CD8-positive, alpha-beta memory T cell (primary cell): ENCODE measurements at regions not wholly inside any gene's neighbourhood (a gene's known extent, or its start where the extent isn't known, plus 50 kb on each side); places are given as distances from the start of the nearest gene placed in this dataset.

Experiments
- CTCF ChIA-PET: fragments of 350-600 bp; sonication (Branson Sonifier 250); formaldehyde crosslinking; loops from one replicate; lab custom pipeline; 2021; ENCODE audit warnings: antibody characterized with exemption; lab: Charles Lee
- POLR2A ChIA-PET: fragments of 350-600 bp; sonication (Branson Sonifier 250); formaldehyde crosslinking; loops from one replicate; lab custom pipeline; 2021; ENCODE audit warnings: antibody characterized with exemption; lab: Charles Lee
- DNase-seq, 5 donors: peaks; one replicate each; pipeline versions ENCODE4 v3.0.0 to v3.0.0-alpha.2; 2020 to 2022; ENCODE audit warnings: mixed read lengths in 1 of 5
- H3K27ac ChIP-seq: one replicate; pipeline ENCODE4 v1.7.0; 2013; ENCODE audit warnings: low read depth, mild to moderate bottlenecking, low read length, moderate library complexity
- H3K27me3 ChIP-seq: 2 replicates; pipeline ENCODE4 v1.7.0; 2013; ENCODE audit warnings: low read length, mild to moderate bottlenecking; ENCODE audit not compliant: insufficient read depth, poor library complexity, severe bottlenecking
- H3K36me3 ChIP-seq: 2 replicates; pipeline ENCODE4 v1.7.0; 2013; ENCODE audit warnings: mild to moderate bottlenecking, low read length, moderate library complexity; ENCODE audit not compliant: insufficient read depth
- H3K4me1 ChIP-seq: 2 replicates; pipeline ENCODE4 v1.7.0; 2013; ENCODE audit warnings: mild to moderate bottlenecking, low read length, moderate library complexity; ENCODE audit not compliant: insufficient read depth
- H3K4me3 ChIP-seq: 2 replicates; pipeline ENCODE4 v1.7.0; 2013; ENCODE audit warnings: mild to moderate bottlenecking, low read length
- H3K9me3 ChIP-seq: 2 replicates; pipeline ENCODE4 v1.7.0; 2013; ENCODE audit warnings: mild to moderate bottlenecking, low read length
- H3K27ac Mint-ChIP-seq, 8 donors: one replicate each; pipeline ENCODE4 v1.8.0; 2020 to 2021; ENCODE audit warnings: mixed read lengths in 8 of 8, mild to moderate bottlenecking in 6 of 8, inconsistent platforms in 3 of 8, moderate library complexity in 3 of 8
- H3K27me3 Mint-ChIP-seq, 2 donors: one replicate each; pipeline ENCODE4 v1.8.0; 2020 to 2021; ENCODE audit warnings: mixed read lengths in 2 of 2, mild to moderate bottlenecking in 1 of 2, moderate library complexity in 1 of 2
- H3K36me3 Mint-ChIP-seq, 3 donors: one replicate each; pipeline ENCODE4 v1.8.0; 2020 to 2021; ENCODE audit warnings: mixed read lengths in 3 of 3, inconsistent platforms in 1 of 3, mild to moderate bottlenecking in 1 of 3
- H3K4me1 Mint-ChIP-seq, 3 donors: one replicate each; pipeline ENCODE4 v1.8.0; 2020 to 2021; ENCODE audit warnings: mixed read lengths in 3 of 3, inconsistent platforms in 1 of 3, mild to moderate bottlenecking in 1 of 3
- H3K4me3 Mint-ChIP-seq, 7 donors: one replicate each; pipeline ENCODE4 v1.8.0; 2020 to 2021; ENCODE audit warnings: mixed read lengths in 7 of 7, mild to moderate bottlenecking in 6 of 7, moderate library complexity in 4 of 7, inconsistent platforms in 2 of 7
- H3K9me3 Mint-ChIP-seq, 5 donors: one replicate each; pipeline ENCODE4 v1.8.0; 2020 to 2022; ENCODE audit warnings: mixed read lengths in 5 of 5, mild to moderate bottlenecking in 3 of 5, moderate library complexity in 2 of 5, inconsistent platforms in 1 of 5

DNA sequence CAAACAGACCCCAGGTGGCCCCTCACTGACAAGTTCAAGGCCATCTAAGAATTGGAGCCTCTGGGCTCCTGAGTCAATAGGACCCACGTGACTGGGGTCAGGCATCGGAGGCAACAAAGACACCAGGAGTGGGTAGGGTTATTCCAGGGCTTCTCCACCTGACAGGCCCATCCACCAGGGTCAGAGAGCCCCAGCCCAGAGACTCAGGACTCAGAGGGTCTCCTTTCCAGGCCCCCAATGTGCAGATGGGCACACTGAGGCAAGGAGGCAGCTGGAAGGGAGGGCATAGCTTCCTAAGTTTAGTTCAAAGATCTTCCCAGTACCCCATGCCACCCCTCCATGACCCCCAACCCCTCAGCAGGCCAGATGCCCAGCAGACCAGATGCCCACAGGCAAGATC lies 388.6 kb downstream of the MATN1 start:
- no peaks in the 10 kb centered on the region for H3K4me1 Mint-ChIP-seq
- no peaks in the 10 kb centered on the region for H3K36me3 ChIP-seq
- no peak overlapping the region for H3K4me3 ChIP-seq
- CTCF ChIA-PET: no interaction called here
- no peak overlapping the region for H3K4me3 Mint-ChIP-seq
- H3K27ac ChIP-seq: no peak overlapping the region
- H3K9me3 Mint-ChIP-seq: no peaks in the 10 kb centered on the region
- no peaks in the 10 kb centered on the region for H3K4me1 ChIP-seq
- DNase-seq: no peak
- POLR2A ChIA-PET: no interaction called here
- H3K27me3 ChIP-seq: no peaks in the 10 kb centered on the region
- no peaks in the 10 kb centered on the region for H3K9me3 ChIP-seq
- no peaks in the 10 kb centered on the region for H3K36me3 Mint-ChIP-seq
- no peak overlapping the region for H3K27ac Mint-ChIP-seq
- H3K27me3 Mint-ChIP-seq: peaks cover 0 to 3% of the 10 kb centered on the region in 2 donors

DNA sequence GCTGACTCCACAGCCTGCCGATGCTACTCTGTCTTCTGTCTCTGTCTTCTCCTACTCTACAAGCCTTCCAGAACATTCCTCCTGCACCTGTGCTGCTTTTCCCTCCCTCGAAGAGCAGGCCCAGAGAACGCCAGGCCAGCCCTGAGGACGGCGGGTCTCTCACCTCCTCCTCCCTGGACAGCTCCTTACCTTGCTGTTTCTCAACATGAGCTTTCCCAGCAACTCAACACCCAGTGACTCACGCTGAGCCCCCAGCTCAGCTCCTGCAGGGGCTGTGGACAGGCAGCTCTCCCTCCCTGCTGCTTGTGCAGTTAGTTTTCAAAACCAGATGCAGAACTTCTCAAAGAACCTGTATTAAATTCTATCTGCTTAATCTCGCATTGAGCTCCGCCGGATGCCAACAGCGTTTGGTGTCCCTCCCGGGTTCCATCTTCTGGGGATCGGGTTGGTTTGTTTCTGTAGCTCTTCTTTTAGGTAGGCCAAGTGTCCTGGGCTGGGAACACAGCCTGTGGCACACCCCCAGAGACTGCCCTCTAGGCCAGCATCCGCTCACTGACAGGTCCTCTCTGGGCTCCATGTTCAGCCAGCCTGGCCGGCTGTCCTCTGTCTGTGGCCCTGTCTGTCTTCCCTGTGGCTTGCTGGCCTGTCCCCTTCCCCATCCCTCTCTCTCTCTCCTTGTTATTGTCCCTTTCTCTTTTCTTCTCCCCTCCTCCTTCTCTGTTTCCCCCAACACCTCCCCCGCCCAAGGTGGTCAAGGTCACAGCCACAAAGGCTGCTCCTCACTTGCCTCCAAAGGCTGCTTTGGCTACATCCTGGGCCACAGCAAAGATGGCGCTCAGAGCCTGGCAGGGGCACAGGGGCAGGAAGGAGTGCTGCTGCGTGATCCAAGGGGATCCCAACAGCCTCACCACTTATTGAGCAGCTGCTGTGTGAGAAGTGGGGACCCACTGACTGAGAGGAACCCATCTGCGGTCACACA lies 391.0 kb downstream of the MATN1 start:
- ChIA-PET CTCF (interaction anchor here (1.2 kb wide), 1 partner anchor 53 kb away, joined by 4 read pairs; no protein-coding TSS in a partner anchor), POLR2A (no interaction called here)
- H3K27ac Mint-ChIP-seq: peak overlapping the region in 2 of 8 donors; percentile 52 to 69
- Histone ChIP-seq H3K4me1 (no peaks in the 10 kb centered on the region), H3K27me3 (no peaks in the 10 kb centered on the region), H3K27ac (no peak overlapping the region), H3K9me3 (no peaks in the 10 kb centered on the region), H3K36me3 (no peaks in the 10 kb centered on the region), H3K4me3 (no peak overlapping the region)
- H3K9me3 Mint-ChIP-seq: no peaks in the 10 kb centered on the region
- no peak for DNase-seq
- H3K4me3 Mint-ChIP-seq: no peak overlapping the region
- no peaks in the 10 kb centered on the region for H3K36me3 Mint-ChIP-seq
- no peaks in the 10 kb centered on the region for H3K4me1 Mint-ChIP-seq
- peaks cover 0 to 2% of the 10 kb centered on the region in 2 donors for H3K27me3 Mint-ChIP-seq

DNA sequence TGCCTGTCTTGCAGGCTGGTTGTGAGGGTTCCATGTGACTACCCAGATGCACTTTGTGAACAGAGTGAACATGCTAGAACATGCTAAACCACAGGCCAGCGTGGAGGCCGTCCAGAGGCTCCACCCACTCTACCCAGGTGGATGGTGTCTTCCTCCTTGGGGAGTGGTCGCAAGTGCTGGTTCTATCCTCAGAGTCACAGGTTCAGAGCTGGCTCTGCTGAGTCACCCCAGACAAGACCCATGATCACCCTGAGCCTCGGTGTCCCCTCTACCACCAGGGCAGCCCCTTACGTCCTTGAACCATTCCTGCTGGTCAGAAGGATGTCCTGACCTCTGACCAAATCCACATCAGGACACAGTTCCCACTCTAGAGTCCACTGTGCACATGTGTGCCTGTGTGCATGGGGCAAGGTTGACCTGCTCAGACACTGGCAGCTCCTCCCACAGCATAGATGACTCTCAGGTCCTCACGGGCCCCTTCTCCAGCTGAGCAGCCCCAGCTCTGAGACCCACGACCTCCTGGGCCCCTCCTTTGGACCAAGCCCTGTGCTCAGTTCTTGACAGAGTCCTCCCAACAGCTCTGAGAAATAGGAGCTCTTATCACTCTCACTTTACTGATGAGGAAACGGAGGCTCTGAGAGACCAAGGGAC lies 391.8 kb downstream of the MATN1 start:
- Histone ChIP-seq H3K4me1 (no peaks in the 10 kb centered on the region), H3K27me3 (no peaks in the 10 kb centered on the region), H3K9me3 (no peaks in the 10 kb centered on the region), H3K27ac (no peak overlapping the region), H3K36me3 (no peaks in the 10 kb centered on the region), H3K4me3 (no peak overlapping the region)
- CTCF ChIA-PET: interaction anchor here (1.2 kb wide), 1 partner anchor 53 kb away, joined by 4 read pairs; no protein-coding TSS in a partner anchor
- no peaks in the 10 kb centered on the region for H3K4me1 Mint-ChIP-seq
- no peaks in the 10 kb centered on the region for H3K36me3 Mint-ChIP-seq
- no peaks in the 10 kb centered on the region for H3K9me3 Mint-ChIP-seq
- no peak for DNase-seq
- no peaks in the 10 kb centered on the region for H3K27me3 Mint-ChIP-seq
- peak overlapping the region in 1 of 8 donors; percentile 52 for H3K27ac Mint-ChIP-seq
- no peak overlapping the region for H3K4me3 Mint-ChIP-seq
- POLR2A ChIA-PET: no interaction called here

DNA sequence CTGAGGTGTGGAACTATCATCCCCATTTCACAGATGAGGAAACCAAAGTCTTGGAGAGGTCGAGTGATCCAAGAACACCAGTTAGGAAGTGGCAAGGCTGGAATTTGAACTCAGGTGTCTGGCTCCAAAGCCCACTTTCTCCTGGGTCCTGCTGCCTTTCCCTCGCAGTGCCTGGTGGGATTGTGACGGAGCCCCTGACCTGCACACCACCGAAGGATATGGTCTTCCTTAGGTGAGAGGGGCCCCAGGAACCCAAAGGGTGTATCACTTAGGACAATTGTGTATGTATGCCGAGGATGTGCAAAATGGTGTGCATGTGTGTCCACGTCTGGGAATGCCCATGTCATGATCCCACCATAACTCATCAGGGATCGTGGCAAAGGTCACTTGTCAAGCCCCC lies 392.7 kb downstream of the MATN1 start:
- no peaks in the 10 kb centered on the region for H3K36me3 Mint-ChIP-seq
- ChIA-PET CTCF (no interaction called here), POLR2A (no interaction called here)

DNA sequence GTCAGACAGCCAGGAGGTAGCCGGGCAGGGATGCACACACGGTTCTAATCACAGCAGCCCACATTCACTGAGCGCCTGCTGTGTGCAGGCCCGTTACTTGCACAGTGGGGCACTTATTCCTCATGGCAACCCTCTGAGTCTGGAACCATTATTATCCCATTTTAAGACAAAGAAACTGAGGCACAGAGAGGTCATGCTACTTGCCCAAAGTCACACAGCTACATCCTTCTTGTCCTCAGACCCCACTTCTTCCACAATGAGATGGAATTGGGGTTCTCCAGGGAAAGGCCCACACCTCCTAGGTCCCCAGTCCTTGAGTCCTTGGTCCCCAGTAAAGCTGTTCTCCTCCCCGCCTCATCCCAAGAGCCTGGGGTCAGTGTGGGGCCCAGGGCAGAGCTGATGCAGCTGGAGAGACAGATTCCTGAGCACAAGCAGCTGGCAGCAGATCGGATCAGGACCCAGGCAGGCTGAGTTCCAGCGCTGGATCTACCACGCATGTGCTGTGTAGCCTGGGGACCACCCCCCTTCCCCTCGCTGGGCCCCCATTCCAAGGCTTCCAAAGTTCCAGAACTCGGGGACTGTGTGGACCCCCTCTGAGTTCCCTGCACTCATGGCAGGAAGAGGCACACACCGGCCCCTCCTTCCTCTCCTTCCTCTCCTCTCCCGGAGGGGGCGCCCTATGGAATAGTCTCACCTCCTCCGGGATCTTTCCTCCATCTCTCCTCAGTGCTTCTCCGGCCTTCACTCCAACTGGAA lies 393.4 kb downstream of the MATN1 start:
- Histone ChIP-seq H3K27me3 (no peaks in the 10 kb centered on the region), H3K27ac (no peak overlapping the region), H3K4me1 (no peaks in the 10 kb centered on the region), H3K36me3 (no peaks in the 10 kb centered on the region), H3K4me3 (no peak overlapping the region), H3K9me3 (no peaks in the 10 kb centered on the region)
- ChIA-PET POLR2A (no interaction called here), CTCF (no interaction called here)
- no peak for DNase-seq
- no peaks in the 10 kb centered on the region for H3K9me3 Mint-ChIP-seq
- no peaks in the 10 kb centered on the region for H3K36me3 Mint-ChIP-seq
- H3K4me3 Mint-ChIP-seq: no peak overlapping the region
- H3K4me1 Mint-ChIP-seq: no peaks in the 10 kb centered on the region
- no peak overlapping the region for H3K27ac Mint-ChIP-seq
- no peaks in the 10 kb centered on the region for H3K27me3 Mint-ChIP-seq

More for the DNA sequence above, 392.7 kb downstream of the MATN1 start:
- H3K27me3 Mint-ChIP-seq: no peaks in the 10 kb centered on the region
- Histone ChIP-seq H3K36me3 (no peaks in the 10 kb centered on the region), H3K27ac (no peak overlapping the region), H3K27me3 (no peaks in the 10 kb centered on the region), H3K4me1 (no peaks in the 10 kb centered on the region), H3K9me3 (no peaks in the 10 kb centered on the region), H3K4me3 (no peak overlapping the region)
- H3K27ac Mint-ChIP-seq: peak overlapping the region in 1 of 8 donors; percentile 38
- DNase-seq: no peak
- no peaks in the 10 kb centered on the region for H3K4me1 Mint-ChIP-seq
- no peak overlapping the region for H3K4me3 Mint-ChIP-seq
- no peaks in the 10 kb centered on the region for H3K9me3 Mint-ChIP-seq

DNA sequence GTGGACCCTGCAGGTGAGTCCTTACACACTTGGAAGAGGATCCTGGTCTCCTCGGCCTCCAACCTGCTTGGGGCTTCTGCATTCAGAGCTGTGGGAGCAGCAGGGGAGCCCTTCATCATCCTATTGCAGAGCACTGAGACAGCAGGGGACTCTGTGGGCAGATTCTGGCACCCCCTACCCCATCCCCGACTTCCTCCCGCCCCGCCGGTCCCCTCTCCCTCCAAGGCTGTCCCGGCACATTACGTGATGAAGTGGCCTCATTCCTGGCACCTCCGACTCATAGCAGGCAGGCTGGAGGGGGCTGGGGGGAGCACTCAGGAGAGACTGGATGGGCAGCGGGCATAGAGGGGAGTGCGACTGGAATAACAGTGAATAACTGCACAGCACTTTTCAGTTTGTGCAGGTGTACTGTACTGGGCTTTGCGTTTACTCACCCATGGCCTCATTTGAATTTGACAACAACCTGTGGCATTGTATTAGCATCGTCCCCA lies 394.1 kb downstream of the MATN1 start:
- ChIA-PET POLR2A (no interaction called here), CTCF (no interaction called here)
- Mint-ChIP-seq H3K9me3 (no peaks in the 10 kb centered on the region), H3K4me3 (no peak overlapping the region), H3K36me3 (no peaks in the 10 kb centered on the region), H3K4me1 (no peaks in the 10 kb centered on the region), H3K27ac (no peak overlapping the region), H3K27me3 (peaks cover 4% of the 10 kb centered on the region in 2 donors)
- Histone ChIP-seq H3K4me3 (no peak overlapping the region), H3K9me3 (no peaks in the 10 kb centered on the region), H3K36me3 (no peaks in the 10 kb centered on the region), H3K27ac (no peak overlapping the region), H3K4me1 (no peaks in the 10 kb centered on the region), H3K27me3 (no peaks in the 10 kb centered on the region)
- DNase-seq: no peak

DNA sequence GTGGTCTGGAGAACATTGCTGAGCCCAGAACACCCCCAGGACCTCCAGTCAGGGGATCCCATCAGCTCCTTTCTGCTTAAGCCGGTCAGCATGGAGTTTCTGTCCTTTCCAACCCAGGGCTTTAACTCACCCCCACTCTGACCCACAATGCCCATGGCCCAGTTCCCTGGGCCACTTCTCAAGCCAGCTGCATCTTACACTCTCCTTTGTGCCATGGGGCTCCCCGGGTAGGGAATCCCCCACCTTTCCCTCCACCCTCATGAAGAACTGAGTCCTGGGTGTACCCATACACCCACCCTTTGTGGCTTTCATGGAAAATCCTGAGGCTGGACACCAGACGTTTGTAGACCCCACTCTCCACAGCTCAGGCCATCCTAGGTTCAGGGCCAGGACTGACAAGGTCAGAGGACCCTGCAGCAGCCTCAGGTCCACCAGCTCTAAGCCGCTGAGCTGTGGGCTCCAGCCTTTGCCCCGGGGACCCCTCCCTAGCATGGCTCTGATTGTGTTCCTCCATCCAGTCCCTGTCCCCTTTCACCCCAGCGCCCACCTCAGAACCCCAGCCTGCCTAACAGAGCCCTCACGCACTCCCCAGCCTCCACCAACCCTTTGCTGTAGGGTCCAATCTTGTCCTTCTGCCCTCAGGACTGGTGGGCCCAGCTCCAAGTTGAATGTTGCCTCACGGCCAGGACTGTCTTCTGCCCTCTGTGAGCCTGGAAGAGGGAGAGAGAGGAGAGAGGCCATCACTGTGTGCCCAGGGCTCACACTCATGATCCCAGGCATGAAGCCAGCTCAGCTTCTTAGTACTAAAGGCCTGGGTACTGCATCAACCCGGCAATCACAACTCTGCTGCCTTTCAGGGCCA lies 394.8 kb downstream of the MATN1 start:
- no peak for DNase-seq
- POLR2A ChIA-PET: no interaction called here
- Histone ChIP-seq H3K4me1 (no peaks in the 10 kb centered on the region), H3K9me3 (no peaks in the 10 kb centered on the region), H3K4me3 (no peak overlapping the region), H3K36me3 (no peaks in the 10 kb centered on the region), H3K27ac (no peak overlapping the region), H3K27me3 (no peaks in the 10 kb centered on the region)
- peak overlapping the region in 1 of 8 donors; percentile 2 for H3K27ac Mint-ChIP-seq
- H3K9me3 Mint-ChIP-seq: no peaks in the 10 kb centered on the region
- no peak overlapping the region for H3K4me3 Mint-ChIP-seq
- peaks cover 4 to 7% of the 10 kb centered on the region in 2 donors for H3K27me3 Mint-ChIP-seq
- H3K36me3 Mint-ChIP-seq: no peaks in the 10 kb centered on the region
- no peaks in the 10 kb centered on the region for H3K4me1 Mint-ChIP-seq
- CTCF ChIA-PET: no interaction called here
